ENCODE measurements at regions not wholly inside any gene's neighbourhood (a gene's known extent, or its start where the extent isn't known, plus 50 kb on each side); places are given as distances from the start of the nearest gene placed in this dataset.

DNA sequence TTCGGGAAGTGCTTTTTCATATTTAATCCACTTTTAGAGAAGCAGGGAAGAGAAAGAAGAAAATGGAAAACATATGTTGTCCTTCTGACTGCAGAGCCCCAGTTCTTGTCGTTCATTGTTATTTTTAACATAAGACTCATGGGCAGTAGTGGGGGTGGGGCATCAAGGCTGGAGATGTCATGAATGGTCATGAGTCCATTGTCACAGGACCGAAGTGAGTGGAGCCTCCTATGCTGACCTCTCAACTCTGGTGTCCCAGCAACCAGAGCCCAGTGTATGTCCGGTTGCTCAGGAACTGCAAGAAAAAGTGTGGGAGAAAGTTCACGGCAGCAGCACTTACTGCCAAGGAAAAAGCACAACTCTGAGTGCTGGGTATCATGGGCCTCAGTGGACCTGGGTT, 108.6 kb downstream of the BANF2 start:
- ATAC-seq = peak in 2 of 4 donors; percentile 4 to 24
- Histone ChIP-seq H3K4me3 (no peak overlapping the region), H3K4me1 (peaks cover 19 to 38% (median 26%) of the 10 kb centered on the region in 3 donors), H3K36me3 (no peaks in the 10 kb centered on the region), H3K27me3 (no peaks in the 10 kb centered on the region), H3K9me3 (no peaks in the 10 kb centered on the region), H3K27ac (peak overlapping the region; percentile 3 to 96 (median 62))
- FAIRE-seq = no peak
- WGBS, 2 donors = 39 to 47% methylated on average over 5 of the region's 5 CpGs
- TF ChIP-seq, protein P1, sequence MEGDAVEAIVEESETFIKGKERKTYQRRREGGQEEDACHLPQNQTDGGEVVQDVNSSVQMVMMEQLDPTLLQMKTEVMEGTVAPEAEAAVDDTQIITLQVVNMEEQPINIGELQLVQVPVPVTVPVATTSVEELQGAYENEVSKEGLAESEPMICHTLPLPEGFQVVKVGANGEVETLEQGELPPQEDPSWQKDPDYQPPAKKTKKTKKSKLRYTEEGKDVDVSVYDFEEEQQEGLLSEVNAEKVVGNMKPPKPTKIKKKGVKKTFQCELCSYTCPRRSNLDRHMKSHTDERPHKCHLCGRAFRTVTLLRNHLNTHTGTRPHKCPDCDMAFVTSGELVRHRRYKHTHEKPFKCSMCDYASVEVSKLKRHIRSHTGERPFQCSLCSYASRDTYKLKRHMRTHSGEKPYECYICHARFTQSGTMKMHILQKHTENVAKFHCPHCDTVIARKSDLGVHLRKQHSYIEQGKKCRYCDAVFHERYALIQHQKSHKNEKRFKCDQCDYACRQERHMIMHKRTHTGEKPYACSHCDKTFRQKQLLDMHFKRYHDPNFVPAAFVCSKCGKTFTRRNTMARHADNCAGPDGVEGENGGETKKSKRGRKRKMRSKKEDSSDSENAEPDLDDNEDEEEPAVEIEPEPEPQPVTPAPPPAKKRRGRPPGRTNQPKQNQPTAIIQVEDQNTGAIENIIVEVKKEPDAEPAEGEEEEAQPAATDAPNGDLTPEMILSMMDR (IDR thresholded peaks at IDR 0.05) = no peak
- peak in 2 of 6 donors; percentile 45 to 50 for DNase-seq
- intact Hi-C loops (cut with DNase I) = loop anchor here in 1 of 3 donors (10.0 kb wide), 2 partner anchors 56 to 104 kb away; no protein-coding TSS in a partner anchor

DNA sequence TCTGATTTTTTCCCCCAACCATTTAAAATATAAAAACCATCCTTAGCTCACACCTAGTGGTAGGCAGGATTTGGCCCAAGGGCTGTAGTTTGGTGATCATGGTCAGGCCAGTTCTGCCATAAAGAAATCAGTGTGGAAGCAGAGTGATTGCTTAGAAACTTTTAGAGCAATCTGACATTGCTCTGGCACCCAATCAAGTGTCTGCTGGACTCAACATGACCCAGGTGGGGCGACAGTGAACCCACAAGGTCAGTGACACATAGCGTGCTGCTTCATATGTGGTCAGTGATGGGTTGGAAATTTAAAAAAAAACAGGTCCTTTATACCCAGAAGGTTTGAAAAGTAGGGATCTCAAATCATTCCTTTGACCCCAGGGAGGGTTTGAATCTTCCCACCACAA, 107.9 kb downstream of the BANF2 start:
- DNase-seq = peak in 3 of 6 donors; percentile 41 to 47 (median 43)
- H3K27me3 ChIP-seq = no peaks in the 10 kb centered on the region
- FAIRE-seq = no peak
- no peaks in the 10 kb centered on the region for H3K9me3 ChIP-seq
- peak in 3 of 4 donors; percentile 2 to 8 (median 2) for ATAC-seq
- H3K4me3 ChIP-seq = no peak overlapping the region
- TF ChIP-seq, protein P1 (IDR thresholded peaks at IDR 0.05) = no peak
- no peaks in the 10 kb centered on the region for H3K36me3 ChIP-seq
- peak overlapping the region; percentile 87 to 96 (median 96) for H3K27ac ChIP-seq
- H3K4me1 ChIP-seq = peaks cover 19 to 38% (median 26%) of the 10 kb centered on the region in 3 donors
- WGBS, 2 donors = 43 to 47% methylated on average over 2 of the region's 2 CpGs
- intact Hi-C loops (cut with DNase I) = loop anchor here in 1 of 3 donors (10.0 kb wide), 2 partner anchors 57 to 103 kb away; no protein-coding TSS in a partner anchor

DNA sequence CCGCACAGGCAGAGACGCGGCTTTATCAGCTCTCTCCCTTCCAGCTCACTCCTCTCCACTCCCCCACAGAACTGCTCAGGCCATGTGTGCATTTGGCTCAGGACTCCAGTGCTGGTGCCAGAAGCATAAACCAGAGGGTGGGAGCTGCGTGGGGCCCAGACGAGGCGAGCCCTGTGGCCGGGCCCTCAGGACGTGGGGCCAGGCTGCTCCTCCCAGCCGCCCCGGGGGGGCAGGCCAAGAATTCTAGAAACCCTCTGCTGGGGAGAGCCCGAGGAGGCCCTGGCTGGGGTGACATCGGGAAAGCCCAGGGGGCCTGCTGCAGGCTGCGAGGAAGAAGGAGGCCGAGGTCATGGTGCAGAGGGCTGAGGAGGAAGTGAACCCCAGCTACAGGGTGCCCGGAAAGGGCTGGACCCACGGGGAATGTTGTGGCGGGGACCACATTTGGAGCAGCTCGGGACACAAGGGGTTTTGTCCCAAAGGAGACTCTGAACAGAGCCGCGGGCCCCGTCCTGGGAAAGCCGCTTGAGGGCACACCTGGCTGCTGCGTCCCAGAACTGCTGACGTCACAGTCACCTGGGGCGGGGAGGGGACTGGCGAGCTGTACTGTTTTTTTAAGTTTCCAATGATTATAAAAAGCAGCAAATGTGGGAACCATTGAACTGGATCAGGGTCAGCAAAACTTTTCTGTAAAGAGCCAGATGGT, 107.1 kb downstream of the BANF2 start:
- peak; percentile 91 to 98 (median 94) for DNase-seq
- TF ChIP-seq, protein P1 (IDR thresholded peaks at IDR 0.05) = no peak
- no peak for FAIRE-seq
- WGBS, 2 donors = 16 to 22% methylated on average over 25 to 26 of the region's 26 CpGs
- H3K4me1 ChIP-seq = peaks cover 19 to 38% (median 26%) of the 10 kb centered on the region in 3 donors
- H3K9me3 ChIP-seq = no peaks in the 10 kb centered on the region
- intact Hi-C loops (cut with DNase I) = loop anchor here in 1 of 3 donors (10.0 kb wide), 2 partner anchors 58 to 102 kb away; no protein-coding TSS in a partner anchor
- peak; percentile 87 to 91 (median 90) for ATAC-seq
- H3K27me3 ChIP-seq = no peaks in the 10 kb centered on the region
- H3K27ac ChIP-seq = peak overlapping the region; percentile 87 to 96 (median 96)
- no peaks in the 10 kb centered on the region for H3K36me3 ChIP-seq
- peak overlapping the region in 1 of 4 donors; percentile 7 for H3K4me3 ChIP-seq

DNA sequence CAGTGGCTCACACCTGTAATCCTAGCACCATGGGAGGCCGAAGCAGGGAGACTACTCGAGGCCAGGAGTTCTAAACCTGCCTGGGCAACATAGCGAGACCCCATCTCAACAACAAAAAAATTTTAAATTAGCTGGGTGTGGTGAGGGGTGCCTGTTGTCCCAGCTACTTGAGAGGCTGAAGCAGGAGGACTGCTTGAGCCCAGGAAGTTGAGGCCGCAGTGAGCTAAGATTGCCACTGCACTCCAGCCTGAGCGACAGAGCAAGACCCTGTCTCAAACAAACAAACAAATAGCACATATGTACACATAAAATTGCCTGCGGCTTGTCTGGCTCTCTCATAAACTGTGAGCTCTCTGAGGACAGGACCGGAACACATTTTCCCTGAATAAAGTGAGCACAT, 106.3 kb downstream of the BANF2 start:
- TF ChIP-seq, protein P1 (IDR thresholded peaks at IDR 0.05) = no peak
- no peaks in the 10 kb centered on the region for H3K36me3 ChIP-seq
- H3K9me3 ChIP-seq = no peaks in the 10 kb centered on the region
- peak overlapping the region in 1 of 4 donors; percentile 7 for H3K4me3 ChIP-seq
- peak overlapping the region; percentile 87 to 96 (median 96) for H3K27ac ChIP-seq
- FAIRE-seq (no peak), ATAC-seq (no peak), DNase-seq (no peak)
- intact Hi-C loops (cut with DNase I) = loop anchor here in 1 of 3 donors (10.0 kb wide), 2 partner anchors 59 to 101 kb away; no protein-coding TSS in a partner anchor
- no peaks in the 10 kb centered on the region for H3K27me3 ChIP-seq
- WGBS, 2 donors = 52 to 58% methylated on average over 7 of the region's 7 CpGs
- peaks cover 19 to 38% (median 26%) of the 10 kb centered on the region in 3 donors for H3K4me1 ChIP-seq

Data from pancreas (tissue), 10 donors.